Gastrocnemius medialis (tissue), 4 donors: ENCODE measurements at regions not wholly inside any gene's neighbourhood (a gene's known extent, or its start where the extent isn't known, plus 50 kb on each side); places are given as distances from the start of the nearest gene placed in this dataset.

Experiments
- CTCF ChIP-seq, 5 experiments: fragments of 450-650 bp in 3 of 5; fragments of 200-600 bp in 2 of 5; sonication (generic) in 2 of 5; IDR thresholded peaks in 4 of 5; conservative IDR thresholded peaks in 1 of 5; 1 replicate in 4 of 5; 2 replicates in 1 of 5; pipeline ENCODE4 v1.5.1; 2016 to 2019; ENCODE audit warnings: antibody characterized with exemption in 5 of 5, mild to moderate bottlenecking in 3 of 5, moderate library complexity in 3 of 5
- POLR2A ChIP-seq, 2 donors: fragments of 450-650 bp; IDR thresholded peaks; one replicate each; pipeline ENCODE4 v1.6.1; 2017; ENCODE audit warnings: antibody characterized with exemption in 2 of 2, mild to moderate bottlenecking in 2 of 2, moderate library complexity in 2 of 2

DNA sequence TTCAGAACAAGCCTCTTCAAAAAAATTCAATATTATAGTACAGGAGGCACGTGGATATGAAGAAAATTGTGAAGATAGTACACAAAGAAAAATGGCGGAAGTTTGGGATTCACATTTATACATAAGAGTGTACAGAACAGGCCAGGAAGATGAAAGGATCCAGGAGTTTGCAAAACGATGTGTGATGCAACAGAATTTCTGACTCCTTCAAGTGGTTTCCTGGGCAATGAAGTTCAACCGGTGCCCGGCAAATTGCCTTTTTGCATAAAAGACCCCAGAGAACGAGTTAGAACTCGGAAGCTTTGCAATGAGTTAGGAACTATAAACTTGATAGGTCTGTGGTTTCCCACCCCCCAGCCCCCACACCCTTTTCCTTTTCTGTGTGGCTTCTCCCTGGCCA, 189.1 kb downstream of the SALL1 start:
- no peak for TF ChIP-seq POLR2A (IDR thresholded peaks at IDR 0.05)
- no peak for TF ChIP-seq CTCF (IDR thresholded peaks at IDR 0.05 in 4 of 5, conservative IDR thresholded peaks at IDR 0.05 in 1 of 5)
